ENCODE measurements at regions not wholly inside any gene's neighbourhood (a gene's known extent, or its start where the extent isn't known, plus 50 kb on each side); places are given as distances from the start of the nearest gene placed in this dataset.

DNA sequence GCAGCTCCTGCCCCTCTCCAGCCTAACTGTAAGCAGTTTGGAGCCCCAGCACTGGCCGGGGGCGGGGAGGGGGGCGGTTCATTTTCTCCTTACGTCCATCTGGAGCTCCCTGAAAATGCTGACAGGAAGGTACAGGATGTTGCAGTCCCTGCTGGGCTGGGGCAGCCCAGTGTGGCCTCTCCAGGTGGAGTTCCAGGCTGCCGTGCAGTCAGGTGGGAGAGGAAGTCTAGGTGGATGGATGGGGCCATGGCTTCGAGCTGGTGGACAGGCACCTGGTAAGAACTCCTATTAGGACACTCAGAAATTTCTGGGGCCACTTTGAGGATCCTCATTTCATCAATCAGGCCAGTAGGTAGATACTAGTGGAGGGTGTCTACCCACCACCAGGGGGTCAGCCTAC lies 295.2 kb downstream of the CDH26 start:
- no peak overlapping the region for H3K9ac ChIP-seq (replicated peaks in 1 of 4; ENCODE audit: extremely low read depth in 1 of 4, low read depth in 3 of 4, low read length in 3 of 4)
- H3K23ac ChIP-seq (ENCODE audit: insufficient read length), result no peak overlapping the region
- ChIA-PET CTCF (ENCODE audit: partially characterized antibody) (interaction anchor here (0.7 to 1.6 kb wide), 2 partner anchors 10 to 276 kb away, joined by 3 to 8 read pairs; no protein-coding TSS in a partner anchor), POLR2A (ENCODE audit: partially characterized antibody) (no interaction called here)
- no peaks in the 10 kb centered on the region for H3K79me2 ChIP-seq (ENCODE audit: control insufficient read depth in 1 of 2, insufficient read depth in 2 of 2, low read length in 2 of 2)
- no peak overlapping the region for H2BK20ac ChIP-seq (ENCODE audit: low read length)
- H4K91ac ChIP-seq (replicated peaks; ENCODE audit: insufficient read length, low read length), result no peak overlapping the region
- no peak overlapping the region for H4K8ac ChIP-seq (ENCODE audit: extremely low read depth, insufficient read depth, low read length)
- no peak overlapping the region for H3K27ac ChIP-seq (ENCODE audit: low read depth, low read length)
- peaks cover 0 to 4% (median 1%) of the 10 kb centered on the region in 4 experiments; a peak in 2 of 7 replicates for H3K4me1 ChIP-seq (replicated peaks in 1 of 4; ENCODE audit: control insufficient read depth in 3 of 4, insufficient read depth in 4 of 4, low read length in 3 of 4)
- H3K56ac ChIP-seq (replicated peaks; ENCODE audit: insufficient read length, low read depth, low read length), result no peak overlapping the region
- no peaks in the 10 kb centered on the region for H3K36me3 ChIP-seq (ENCODE audit: control insufficient read depth in 2 of 4, insufficient read depth in 4 of 4, low read length in 3 of 4)
- H3K18ac ChIP-seq (ENCODE audit: extremely low read depth, low read length), result no peak overlapping the region
- H4K5ac ChIP-seq (ENCODE audit: insufficient read length, low read depth, low read length), result no peak overlapping the region
- H3K4me3 ChIP-seq (ENCODE audit: extremely low read depth in 1 of 4, insufficient read depth in 2 of 4, low read depth in 3 of 4, low read length in 4 of 4), result no peak overlapping the region
- H2BK15ac ChIP-seq (ENCODE audit: low read length), result no peak overlapping the region
- H2BK12ac ChIP-seq (ENCODE audit: low read depth, low read length), result no peak overlapping the region
- H3K14ac ChIP-seq (ENCODE audit: insufficient read length), result no peak overlapping the region
- H3K27me3 ChIP-seq (replicated peaks in 1 of 4; ENCODE audit: control insufficient read depth in 3 of 4, extremely low read depth in 1 of 4, insufficient read depth in 3 of 4, low read length in 3 of 4), result peaks cover 0 to 2% (median 0%) of the 10 kb centered on the region in 4 experiments; a peak in 2 of 7 replicates
- H3K4me2 ChIP-seq (ENCODE audit: insufficient read depth in 1 of 2, low read depth in 2 of 2, low read length in 2 of 2), result no peak overlapping the region
- no peaks in the 10 kb centered on the region for H3K23me2 ChIP-seq (ENCODE audit: low read depth, low read length)
- H2BK5ac ChIP-seq (ENCODE audit: low read depth, low read length), result no peak overlapping the region
- H4K20me1 ChIP-seq (replicated peaks in 1 of 2; ENCODE audit: control insufficient read depth in 1 of 2, insufficient read depth in 2 of 2, low read length in 2 of 2), result no peaks in the 10 kb centered on the region
- H3K4ac ChIP-seq (replicated peaks; ENCODE audit: insufficient read length, low read depth, low read length), result no peak overlapping the region
- no peak for TF ChIP-seq RAD21 (IDR thresholded peaks at IDR 0.05 in 1 of 2, conservative IDR thresholded peaks at IDR 0.05 in 1 of 2; ENCODE audit: low read depth in 2 of 2, low read length in 2 of 2)
- TF ChIP-seq SP4 (IDR thresholded peaks at IDR 0.05; ENCODE audit: low read length), result no peak
- no peak for TF ChIP-seq TAF1 (IDR thresholded peaks at IDR 0.05; ENCODE audit: low read depth, low read length)
- TF ChIP-seq, protein P1, sequence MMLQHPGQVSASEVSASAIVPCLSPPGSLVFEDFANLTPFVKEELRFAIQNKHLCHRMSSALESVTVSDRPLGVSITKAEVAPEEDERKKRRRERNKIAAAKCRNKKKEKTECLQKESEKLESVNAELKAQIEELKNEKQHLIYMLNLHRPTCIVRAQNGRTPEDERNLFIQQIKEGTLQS (IDR thresholded peaks at IDR 0.05; ENCODE audit: insufficient read depth, low read depth, low read length), result no peak
- TF ChIP-seq GTF2F1 (IDR thresholded peaks at IDR 0.05; ENCODE audit: borderline replicate concordance, low read depth, low read length), result no peak
- TF ChIP-seq ASH2L (IDR thresholded peaks at IDR 0.05; ENCODE audit: low read length), result no peak
- TF ChIP-seq RNF2 (IDR thresholded peaks at IDR 0.05; ENCODE audit: borderline replicate concordance, low read depth, low read length, missing control alignments, poor library complexity, severe bottlenecking), result no peak
- TF ChIP-seq TEAD4 (IDR thresholded peaks at IDR 0.05; ENCODE audit: low read depth, low read length), result no peak
- TF ChIP-seq, protein P2, sequence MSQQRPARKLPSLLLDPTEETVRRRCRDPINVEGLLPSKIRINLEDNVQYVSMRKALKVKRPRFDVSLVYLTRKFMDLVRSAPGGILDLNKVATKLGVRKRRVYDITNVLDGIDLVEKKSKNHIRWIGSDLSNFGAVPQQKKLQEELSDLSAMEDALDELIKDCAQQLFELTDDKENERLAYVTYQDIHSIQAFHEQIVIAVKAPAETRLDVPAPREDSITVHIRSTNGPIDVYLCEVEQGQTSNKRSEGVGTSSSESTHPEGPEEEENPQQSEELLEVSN (IDR thresholded peaks at IDR 0.05), result no peak
- TF ChIP-seq, protein P3, sequence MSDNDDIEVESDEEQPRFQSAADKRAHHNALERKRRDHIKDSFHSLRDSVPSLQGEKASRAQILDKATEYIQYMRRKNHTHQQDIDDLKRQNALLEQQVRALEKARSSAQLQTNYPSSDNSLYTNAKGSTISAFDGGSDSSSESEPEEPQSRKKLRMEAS (IDR thresholded peaks at IDR 0.05), result no peak
- no peak for TF ChIP-seq RFX5 (IDR thresholded peaks at IDR 0.05; ENCODE audit: borderline replicate concordance, low read depth, low read length)
- no peak for TF ChIP-seq HDAC6 (IDR thresholded peaks at IDR 0.05; ENCODE audit: low read depth, low read length)
- no peak for DNase-seq (ENCODE audit: low read depth in 1 of 2, low spot score in 2 of 2)
- H2BK120ac ChIP-seq (replicated peaks; ENCODE audit: low read depth, low read length), result no peak overlapping the region
- no peaks in the 10 kb centered on the region for H3K79me1 ChIP-seq (ENCODE audit: low read depth, low read length)
- 85% methylated on average over 6 of the region's 6 CpGs; no CpG with 5 or more reads in 1 of the 2 experiments for WGBS, 2 experiments (ENCODE audit: extremely low coverage in 1 of 2, insufficient coverage in 1 of 2, insufficient read length in 1 of 2, insufficient replicate concordance in 2 of 2, low coverage in 1 of 2, low lambda C conversion rate in 2 of 2, missing lambda C conversion rate in 1 of 2)
- H2AK5ac ChIP-seq (ENCODE audit: low read depth, low read length), result no peak overlapping the region
- H2AFZ ChIP-seq (ENCODE audit: low read length), result no peak overlapping the region
- H3K9me3 ChIP-seq (ENCODE audit: insufficient read depth in 2 of 2, low read depth in 1 of 2, low read length in 1 of 2), result peaks cover 0 to 9% of the 10 kb centered on the region in 2 experiments; a peak in 1 of 4 replicates
- no peak for FAIRE-seq

Data from H1 (cell line).